NCI-H226 (cell line): ENCODE measurements at regions not wholly inside any gene's neighbourhood (a gene's known extent, or its start where the extent isn't known, plus 50 kb on each side); places are given as distances from the start of the nearest gene placed in this dataset.

Experiments
- DNase-seq: peaks from one replicate; pipeline ENCODE4 v3.0.0-alpha.2; 2015

DNA sequence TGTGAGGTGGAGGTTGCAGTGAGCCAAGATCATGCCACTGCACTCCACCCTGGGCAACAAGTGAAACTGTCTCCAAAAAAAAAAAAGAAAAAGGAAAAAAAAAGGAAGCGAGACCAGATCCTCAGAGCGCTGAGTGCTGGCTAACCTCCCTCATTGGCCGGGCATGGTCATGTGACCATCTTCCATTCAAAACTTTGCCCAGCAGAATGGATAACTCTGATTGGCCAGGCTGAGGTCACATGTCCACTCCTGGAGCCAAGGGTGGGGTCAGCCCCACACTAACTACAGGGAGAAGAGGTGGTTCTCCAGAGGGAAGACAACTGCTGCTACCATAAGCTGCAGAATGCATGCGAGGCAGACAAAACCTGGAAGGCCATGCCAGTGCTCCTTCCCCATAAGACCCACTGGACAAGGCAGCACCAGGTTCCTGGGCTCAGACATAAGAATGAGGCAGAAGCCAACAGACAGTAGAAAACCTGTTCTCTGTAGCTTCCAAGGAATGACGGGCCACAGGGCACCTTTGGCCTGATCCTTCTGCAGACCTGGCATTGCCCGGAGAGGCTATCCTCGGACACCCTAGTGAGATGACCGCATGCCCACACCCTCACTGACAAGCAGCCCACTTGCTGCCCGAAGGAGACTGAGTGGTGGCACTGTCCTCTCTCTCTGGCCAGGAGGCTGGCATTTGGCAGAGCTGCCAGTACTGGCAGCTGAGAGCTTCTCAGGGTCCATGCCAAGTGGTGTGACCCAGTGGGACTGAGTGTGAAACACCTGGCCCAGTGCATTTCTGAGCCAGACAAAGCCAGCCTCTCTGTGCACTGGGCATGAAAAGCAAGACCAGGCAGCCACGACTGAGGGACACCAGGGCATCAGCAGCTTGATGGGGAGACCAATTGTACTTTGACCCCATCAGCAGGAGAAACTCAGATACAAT, 311.9 kb upstream of the SULF2 start:
- no peak for DNase-seq

DNA sequence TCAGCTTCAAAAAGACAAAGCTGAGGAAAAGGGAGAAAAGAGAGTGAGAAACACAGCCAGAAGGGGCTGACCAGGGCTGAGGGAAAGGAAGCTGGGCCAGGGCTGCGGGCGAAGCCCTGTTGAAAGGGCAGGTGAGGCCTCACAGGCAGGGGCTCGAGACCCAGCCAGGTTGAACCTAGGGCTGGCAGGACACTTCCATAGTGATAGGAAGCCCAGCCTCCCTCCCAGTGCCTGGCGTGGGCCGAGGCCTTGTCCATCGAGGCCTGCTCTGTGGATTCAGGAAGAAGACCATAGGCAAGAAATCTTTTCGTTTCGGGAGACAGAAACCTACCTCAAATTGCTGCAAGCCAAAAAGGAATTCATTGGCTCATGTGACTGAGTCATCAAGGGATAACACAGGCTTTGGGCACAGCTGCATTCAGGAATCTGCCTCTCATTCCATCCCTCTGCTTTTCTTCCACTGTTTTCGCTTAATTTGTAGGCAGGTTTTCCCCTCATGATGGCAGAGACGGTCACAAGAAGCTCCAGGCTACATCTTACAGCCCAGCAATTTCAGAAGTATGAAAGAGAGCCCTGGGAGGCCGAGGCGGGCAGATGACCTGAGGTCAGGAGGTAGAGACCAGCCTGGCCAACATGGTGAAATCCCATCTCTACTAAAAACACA, 311.1 kb upstream of the SULF2 start:
- no peak for DNase-seq

DNA sequence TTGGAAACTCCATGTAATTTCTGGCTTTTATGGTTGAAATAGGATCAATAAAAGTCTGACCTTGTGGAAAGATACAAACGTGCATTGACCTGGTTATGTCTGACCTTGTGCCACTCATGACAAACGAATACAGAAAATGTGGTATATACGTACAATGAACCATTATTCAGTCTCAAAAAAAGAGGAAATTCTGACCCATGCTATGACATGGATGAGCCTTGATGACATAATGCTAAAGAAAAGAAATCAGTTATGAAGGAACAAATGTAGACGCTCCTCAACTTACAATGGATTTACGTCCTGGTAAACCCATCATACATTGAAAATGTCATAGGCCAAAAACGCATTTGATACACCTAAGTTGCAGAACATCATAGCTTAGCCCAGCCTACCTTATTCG, 309.7 kb upstream of the SULF2 start:
- DNase-seq: no peak

DNA sequence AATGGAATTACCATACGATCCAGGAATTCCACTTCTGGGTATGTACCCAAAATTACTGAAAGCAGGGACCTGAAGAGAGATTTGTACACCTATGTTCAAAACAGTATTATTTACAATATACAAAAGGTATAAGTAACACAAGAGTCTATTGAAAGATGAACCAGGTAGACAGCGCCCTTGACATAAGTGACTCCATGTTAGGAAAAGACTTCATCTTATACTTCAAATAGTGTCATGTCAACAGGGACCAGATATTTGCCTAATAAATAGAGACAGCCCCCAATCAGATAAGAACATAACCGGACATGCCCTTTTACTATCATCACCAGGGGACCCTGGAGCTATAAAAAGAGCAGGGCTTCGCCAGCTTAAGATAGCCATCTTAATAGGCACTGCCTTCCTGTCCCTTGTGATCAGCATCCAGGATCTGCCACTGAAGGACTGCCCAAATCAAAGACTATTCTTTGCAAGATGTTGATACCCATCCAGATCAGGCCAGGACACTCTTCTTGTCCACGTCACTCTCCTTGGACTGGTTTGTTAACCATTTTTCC, 309.0 kb upstream of the SULF2 start:
- no peak for DNase-seq

DNA sequence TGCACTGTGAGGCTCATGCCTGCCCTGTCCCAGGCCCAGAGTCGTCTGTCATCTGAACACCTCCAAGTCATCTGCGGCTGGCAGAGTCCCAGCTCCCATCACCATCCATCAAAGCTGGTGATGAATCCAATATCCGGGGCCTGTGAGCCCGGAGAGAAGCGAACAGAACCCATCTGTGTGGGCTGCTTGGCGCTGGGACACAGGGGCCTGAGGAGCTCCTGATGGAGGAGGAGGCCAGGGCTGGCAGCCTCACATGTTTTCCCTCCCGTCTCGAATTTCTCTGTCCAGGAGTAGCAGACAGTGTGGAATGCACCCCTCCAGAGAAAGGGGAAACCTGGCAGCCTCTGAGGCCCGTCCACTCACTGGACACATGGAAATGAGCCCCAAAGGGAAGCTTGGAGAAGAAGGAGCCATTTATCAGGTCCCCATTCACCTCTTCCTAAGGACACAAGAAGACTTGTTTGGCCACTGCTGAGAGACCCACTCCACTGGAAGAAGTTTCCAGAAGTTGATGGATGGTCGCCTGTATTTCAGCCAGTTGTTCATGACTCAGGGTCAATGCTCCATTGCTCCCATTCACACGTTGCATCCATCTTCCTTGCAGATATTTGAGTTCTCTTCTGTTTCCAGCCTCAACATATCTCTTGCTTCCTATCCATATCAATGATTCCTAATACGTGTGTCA, 307.5 kb upstream of the SULF2 start:
- DNase-seq: no peak

DNA sequence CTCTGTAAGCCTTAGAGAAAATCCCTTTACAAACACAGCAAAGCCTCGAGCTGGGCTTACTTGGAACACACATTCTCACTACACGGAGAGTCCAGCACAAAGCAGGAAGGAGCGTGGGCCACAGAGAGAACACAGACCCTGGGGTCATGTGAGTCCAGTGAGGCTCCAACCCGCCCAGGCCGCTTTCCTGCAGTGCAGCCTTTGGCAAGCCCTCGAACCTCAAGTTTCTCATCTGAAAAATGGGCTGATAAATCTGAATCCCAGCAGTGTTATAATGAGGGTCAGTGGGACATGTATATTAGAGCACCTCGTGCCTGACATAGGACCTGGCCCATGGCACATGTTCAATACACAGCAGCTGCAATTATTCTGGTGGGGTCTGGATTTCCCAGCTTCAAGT, 305.5 kb upstream of the SULF2 start:
- no peak for DNase-seq

DNA sequence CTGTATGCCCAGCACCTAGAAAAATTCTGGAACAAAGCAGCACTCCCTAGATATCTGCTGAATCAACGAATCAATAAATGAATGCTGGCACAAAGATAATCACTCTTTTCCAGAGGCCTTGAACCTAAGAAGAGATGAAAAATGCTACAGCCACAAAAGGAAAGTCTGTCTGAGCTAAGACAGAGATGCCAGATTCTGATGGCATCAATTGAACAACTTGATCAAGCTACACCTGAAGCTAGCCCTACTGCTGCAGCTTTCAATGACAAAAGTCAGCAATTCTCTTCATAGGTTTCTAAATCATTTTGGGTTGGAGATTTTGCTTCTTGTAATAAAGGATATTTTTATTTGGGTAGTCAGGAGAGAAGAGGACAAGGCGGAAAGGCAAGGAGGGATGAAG, 305.0 kb upstream of the SULF2 start:
- no peak for DNase-seq

DNA sequence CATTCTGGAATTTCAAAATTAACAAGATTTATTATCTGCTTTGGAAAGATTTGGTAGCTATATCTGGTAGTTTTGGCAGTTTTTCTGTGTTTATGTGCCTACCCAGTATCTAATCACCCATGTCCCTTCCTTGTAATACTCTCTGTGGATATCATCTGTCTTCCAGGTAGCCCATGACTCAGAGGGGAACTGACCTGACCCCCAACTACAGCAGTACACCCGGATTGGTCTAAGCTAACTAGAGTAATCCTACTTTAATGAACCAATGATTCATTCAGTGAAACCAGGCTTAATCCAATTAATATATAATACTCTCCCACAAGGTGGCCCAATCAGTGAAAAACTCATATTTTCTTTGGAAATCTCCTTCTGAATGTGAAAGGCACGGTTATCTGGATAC, 295.3 kb upstream of the SULF2 start:
- no peak for DNase-seq

DNA sequence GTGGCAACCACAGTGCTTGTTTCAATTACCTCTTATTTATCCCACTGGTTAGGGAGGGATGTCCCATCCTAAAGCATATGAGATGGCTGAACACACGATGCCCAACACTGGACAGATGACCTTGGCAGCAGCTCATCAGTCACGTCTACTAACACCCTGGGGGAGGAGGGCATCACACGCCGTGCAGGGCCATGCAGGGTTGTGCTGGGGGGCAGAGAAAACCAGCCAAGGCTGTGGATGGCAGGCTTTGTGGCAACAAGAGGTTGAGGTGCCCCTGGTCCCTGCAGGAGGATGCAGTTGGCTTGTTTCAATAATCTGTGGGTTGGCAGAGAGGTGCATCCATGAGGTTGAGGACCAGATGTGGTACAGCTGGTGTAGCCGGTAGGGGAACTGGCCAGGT, 293.7 kb upstream of the SULF2 start:
- DNase-seq: no peak

DNA sequence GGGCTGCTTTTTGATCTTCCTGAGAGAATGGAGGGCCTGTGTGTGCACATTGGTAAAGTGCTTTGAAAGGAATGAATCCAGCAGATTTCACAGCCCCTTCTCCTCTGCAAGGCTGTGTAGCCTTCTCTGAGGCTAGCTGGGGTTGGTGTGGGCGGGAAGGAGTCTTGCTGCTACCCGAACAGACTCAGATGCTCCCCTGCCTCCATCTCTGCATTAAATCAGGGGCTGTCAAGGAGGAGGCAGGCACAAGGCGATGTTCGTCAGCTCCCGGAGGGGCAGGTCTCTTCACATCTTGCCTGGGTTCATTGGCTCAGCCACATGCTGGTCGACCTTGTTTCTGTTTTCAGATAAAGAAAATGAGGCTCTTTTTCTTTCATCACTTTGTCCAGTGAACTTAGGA, 291.5 kb upstream of the SULF2 start:
- DNase-seq: no peak

DNA sequence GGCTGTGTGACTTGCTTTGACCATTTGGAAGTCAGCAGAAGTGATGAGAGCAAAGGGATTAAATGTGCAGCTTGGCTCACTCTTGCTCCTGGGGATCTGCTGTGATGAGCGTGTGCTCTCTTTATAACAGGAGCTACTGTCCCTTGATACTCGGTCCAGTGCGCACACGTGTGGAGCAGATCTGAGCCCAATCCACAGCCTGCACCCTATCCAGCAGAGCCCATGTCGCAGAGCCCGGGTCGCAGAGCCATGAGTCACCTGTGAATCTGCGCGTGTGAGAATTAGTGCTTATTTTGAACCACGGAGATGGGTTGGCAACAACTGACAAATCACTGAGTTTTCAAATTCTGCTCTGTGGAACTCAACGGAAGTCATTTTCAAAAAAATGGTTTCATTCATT, 291.0 kb upstream of the SULF2 start:
- no peak for DNase-seq

DNA sequence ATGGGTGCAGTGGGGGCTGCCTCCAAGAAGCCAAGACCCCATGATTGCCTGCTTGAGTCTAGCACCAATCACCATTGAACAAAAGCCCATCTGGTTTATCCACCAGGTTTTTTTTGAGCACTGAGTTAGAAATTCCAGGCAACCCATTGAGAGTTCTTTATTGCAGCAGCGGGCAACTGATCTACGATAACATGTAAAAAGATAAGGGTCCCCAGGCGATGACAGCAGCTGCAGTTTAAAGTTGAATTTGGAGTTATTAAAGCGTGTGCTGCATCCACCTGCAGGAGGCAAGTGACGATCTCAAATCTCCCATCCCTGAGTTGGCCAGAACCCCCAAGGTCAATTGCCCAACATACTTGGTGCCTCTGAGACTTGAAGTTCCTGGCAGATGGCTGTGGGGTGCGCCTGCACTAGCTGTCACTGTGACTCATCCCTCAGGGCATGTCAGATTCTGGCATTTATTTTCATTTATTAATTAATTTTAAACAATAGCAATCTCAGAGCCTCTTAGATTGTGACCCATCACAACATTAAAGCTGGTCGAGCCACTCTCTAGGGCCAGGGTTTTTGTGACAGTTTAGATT, 290.4 kb upstream of the SULF2 start:
- DNase-seq: no peak

DNA sequence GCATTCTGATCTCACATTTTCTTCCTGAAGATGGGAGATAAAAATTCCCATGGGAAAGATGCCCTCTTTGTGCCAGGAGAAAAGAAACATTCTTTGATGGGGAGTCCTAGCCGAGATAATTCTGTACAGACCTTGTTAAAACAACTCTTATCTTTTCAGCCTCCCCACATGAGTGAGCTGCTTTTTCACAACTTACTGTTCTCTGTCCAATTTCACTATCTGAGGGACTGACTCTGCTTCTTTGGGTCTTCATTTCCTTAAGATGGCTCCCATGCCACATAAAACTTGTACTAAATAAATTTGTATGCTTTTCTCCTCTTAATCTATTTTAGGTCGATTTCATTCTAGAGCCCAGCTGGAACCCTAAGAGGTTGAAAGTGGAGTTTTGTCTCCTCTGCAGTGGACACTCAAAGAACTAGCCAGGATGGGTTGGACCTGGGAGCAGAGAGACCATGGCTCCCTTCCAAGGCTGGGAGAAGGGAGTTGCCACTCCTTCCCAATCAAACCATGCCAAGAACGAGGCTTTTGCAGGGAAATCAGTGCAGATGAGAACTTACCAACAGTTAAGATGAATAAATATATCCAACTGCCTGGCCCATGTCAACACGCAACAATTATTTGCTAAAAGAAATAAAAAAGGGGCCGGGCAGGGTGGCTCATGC, 285.8 kb upstream of the SULF2 start:
- peak; percentile 21 for DNase-seq

DNA sequence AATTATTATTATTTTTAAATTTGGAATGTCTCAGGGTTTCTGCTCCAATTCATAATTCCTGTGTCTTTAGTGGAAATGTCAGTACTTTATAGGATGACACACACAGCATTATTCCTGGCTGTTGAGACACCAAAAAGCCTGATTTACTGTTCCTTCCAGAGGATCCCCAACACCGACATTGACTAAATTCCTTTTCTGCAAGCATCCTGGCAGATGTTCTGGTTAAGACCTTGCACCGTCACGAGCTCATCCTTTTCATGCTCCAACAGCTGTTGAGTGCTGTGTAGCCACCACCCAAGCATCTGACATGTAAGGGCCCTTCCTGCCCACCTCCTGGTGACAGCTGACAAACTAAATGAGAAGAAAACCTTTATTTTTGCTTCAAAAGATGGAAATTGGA, 284.3 kb upstream of the SULF2 start:
- no peak for DNase-seq

DNA sequence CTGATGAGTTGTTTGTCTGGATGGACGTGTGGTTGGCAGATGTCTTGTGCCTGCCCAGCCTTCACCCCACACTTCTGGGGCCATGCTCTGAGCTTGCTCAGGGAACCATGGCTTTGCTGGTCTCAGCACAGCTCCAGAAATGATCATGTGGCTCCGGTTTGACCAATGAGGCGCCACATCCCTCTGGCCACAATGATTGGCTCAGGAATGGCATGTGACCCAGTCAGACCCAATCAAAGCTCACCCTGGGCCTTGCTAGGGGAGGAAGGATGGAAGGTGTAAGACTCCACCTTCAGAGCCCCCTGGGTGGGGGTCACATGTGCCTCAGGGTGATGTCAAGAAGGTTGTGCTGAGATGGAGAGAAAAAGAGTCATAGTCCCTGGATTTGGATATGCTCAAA, 281.6 kb upstream of the SULF2 start:
- no peak for DNase-seq

DNA sequence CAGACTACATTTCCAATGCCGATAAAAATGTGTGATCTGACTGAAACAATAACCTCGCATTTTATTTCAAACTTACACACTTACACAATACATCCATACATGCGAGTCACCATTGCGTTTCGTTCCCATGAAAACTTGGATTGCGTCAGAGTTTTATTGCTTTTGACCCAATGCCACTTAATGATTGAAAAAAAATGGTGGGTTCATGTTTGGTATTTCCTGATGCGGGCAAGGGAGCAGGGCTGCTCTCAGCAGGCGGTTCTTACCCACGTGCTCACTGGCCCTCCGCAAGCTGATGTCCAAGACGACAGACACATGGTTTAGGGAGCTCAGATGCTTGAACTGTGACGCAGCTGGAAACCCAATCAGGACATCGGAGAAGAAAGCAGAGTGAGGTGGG, 281.0 kb upstream of the SULF2 start:
- DNase-seq: no peak

DNA sequence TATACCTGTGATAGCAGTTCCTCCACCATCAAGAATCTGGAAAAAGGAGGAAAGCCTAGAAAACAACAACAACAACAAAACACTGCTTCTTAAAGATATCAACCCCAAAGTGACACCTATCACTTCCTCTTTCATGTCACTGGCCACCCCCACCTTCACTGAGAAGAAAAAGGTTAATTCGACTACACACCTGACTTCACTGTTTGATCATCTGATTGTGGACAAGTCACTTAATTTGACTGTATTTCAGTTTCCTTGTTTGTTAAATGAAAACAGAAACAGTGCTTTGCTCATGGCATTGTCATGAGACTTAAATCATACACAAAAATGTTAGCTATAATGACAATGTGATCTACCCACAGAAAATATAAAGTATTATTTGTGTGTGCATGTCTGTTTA, 280.6 kb upstream of the SULF2 start:
- no peak for DNase-seq

DNA sequence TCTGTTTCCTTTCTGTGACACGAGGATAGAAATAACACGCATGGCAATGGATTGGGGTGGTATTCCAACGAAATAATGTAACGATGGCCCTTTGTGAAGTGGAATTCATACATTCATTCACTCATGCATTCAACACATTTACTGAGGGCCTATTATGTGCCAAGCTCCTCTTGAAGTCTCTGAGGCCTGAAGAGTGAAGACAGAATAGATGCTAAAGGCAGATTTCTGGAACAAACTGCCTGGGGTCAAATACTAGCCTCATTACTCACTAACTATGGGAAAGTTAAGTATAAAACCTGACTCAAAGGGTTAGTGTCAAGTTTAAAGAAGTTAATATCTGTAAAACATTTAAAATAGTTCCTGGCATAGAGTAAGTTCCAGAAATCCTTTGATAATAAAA, 279.6 kb upstream of the SULF2 start:
- peak; percentile 59 for DNase-seq

DNA sequence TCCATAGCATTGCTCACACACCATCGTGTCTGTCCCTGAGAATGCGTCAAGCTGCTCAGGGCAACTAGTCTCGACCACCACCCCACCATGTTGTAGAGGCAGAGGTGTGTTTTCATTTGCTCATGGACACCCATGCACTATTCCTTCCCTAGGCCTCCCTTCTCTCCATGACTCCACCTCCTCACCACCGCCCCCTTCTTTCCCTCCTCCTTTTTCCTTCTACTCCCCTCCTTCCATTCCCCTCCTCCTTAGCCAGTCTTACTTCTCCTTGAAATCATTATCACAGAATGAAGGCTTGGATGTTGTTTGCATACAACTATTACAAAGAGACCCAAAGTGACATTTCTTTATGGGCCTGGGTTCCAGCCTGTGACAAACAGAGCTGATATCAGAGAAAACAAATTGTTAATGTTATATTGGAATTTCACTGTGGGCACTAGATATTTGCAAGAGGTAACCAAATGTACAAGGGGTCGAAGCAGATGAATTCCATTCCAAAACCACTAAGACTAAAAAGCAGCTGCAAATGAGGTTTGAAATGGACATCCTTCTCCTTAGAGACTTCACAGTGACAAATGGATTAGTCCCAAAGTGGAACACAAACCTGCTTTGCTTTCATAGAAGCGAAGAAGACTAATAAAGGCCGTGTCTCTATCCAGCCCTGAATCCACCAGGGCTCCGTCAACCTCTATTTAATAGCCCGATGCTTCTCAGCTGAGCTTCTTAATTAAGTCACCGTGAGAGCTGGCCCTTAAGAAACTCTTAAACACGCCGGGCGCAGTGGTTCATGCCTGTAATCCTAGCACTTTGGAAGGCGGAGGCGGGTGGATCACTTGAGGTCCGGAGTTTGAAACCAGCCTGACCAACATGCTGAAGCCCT, 275.8 kb upstream of the SULF2 start:
- DNase-seq: no peak

DNA sequence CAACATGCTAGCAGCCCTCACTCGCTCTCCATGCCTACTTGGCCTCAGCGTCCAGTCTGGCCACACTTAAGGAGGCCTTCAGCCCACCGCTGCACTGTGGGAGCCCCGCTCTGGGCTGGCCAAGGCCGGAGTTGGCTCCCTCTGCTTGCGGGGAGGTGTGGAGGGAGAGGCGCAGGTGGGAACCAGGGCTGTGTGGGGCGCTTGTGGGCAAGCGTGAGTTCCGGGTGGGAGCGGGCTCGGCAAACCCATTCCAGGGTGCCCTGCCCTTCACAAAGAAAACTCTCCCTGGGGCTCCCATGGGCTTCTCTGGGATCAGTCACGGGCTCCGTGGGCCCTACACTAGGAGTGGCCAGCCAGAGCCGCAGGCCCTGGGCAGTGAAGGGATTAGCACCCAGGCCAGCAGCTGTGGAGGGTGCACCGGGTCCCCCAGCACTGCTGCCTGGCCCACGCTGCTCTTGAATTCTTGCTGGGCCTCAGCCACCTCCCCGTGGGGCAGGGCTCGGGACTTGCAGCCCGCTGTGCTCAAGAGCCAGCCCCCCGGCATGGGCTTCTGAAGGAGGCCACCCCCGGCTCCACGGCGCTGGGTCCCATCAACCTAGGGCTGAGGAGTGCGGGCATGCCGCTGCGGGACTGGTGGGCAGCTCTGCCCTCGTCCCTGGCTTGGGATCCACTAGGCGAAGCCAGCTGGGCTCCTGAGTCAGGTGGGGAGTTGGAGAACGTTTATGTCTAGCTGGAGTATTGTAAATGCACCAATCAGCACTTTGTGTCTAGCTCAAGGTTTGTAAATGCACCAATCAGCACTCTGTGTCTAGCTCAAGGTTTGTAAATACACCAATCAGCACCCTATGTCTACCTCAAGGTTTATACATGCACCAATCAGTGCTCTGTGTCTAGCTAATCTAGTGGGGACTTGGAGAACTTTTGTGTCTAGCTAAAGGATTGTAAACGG, 273.6 kb upstream of the SULF2 start:
- DNase-seq: no peak
